Neural crest cell (in vitro differentiated cells): ENCODE measurements at regions not wholly inside any gene's neighbourhood (a gene's known extent, or its start where the extent isn't known, plus 50 kb on each side); places are given as distances from the start of the nearest gene placed in this dataset.

Source experiments
- DNase-seq: peaks from one replicate; pipeline ENCODE4 v3.0.0; 2021; ENCODE audit warnings: low read depth, mixed read lengths, low spot score
- H3K27ac Mint-ChIP-seq: one replicate; pipeline ENCODE4 v1.8.0; 2021; ENCODE audit warnings: mild to moderate bottlenecking, mixed read lengths; ENCODE audit not compliant: unreplicated experiment
- H3K27me3 Mint-ChIP-seq: 2 replicates; pipeline ENCODE4 v1.8.0; 2021; ENCODE audit warnings: low read depth, mild to moderate bottlenecking, mixed read lengths
- H3K36me3 Mint-ChIP-seq: 2 replicates; pipeline ENCODE4 v1.8.0; 2021; ENCODE audit warnings: low read depth, mild to moderate bottlenecking, mixed read lengths
- H3K4me1 Mint-ChIP-seq: 2 replicates; pipeline ENCODE4 v1.8.0; 2021; ENCODE audit warnings: mixed read lengths
- H3K4me3 Mint-ChIP-seq: one replicate; pipeline ENCODE4 v1.8.0; 2021; ENCODE audit warnings: mild to moderate bottlenecking, mixed read lengths
- H3K9me3 Mint-ChIP-seq: 2 replicates; pipeline ENCODE4 v1.8.0; 2021; ENCODE audit warnings: mixed read lengths
- TF ChIP-seq, protein P1 (sequence below): fragments of 200-600 bp; sonication (generic); conservative IDR thresholded peaks from 2 replicates; pipeline ENCODE4 v1.5.0; 2021; ENCODE audit warnings: antibody characterized with exemption, mild to moderate bottlenecking

DNA sequence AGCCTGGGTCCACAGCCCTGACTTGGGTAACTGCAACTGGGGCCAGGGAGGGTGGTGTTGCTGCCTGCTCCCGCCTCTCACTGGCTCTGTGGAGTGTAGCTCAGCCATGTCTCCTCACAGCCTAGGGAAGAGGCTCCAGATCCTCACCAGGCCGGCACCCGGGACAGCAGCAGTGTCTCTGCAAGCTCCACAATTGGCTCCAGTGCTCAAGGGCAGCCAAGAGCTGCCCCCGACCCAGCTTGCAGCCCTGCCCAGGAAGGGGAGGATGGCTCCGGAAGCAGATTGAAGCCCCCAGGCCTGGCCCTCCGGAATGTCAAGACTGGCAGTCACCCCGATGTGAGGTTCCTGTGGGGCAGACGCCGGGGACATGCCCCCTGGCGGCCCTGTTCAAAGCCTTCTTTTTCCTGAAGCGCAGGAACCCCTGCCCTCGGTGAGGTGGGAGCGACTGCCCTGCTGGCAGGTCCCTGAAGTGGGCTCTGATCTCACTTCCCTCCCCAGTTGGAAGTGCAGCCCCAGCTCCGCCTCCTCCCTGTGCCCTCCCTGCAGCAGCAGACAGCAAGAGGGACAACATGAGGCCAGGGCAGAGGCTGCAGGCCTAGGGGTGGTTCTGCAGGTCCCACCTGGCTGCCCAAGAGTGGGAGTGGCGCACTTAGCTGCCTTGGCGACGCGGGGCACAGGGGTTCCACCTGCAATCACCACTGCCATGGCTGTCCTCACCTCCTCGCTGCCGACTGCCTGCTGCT lies 816.2 kb upstream of the LUZP2 start:
- H3K4me1 Mint-ChIP-seq: no peaks in the 10 kb centered on the region
- no peak for DNase-seq
- no peak overlapping the region for H3K27ac Mint-ChIP-seq
- H3K27me3 Mint-ChIP-seq: no peaks in the 10 kb centered on the region
- H3K9me3 Mint-ChIP-seq: no peaks in the 10 kb centered on the region
- no peak overlapping the region for H3K4me3 Mint-ChIP-seq
- no peaks in the 10 kb centered on the region for H3K36me3 Mint-ChIP-seq
- TF ChIP-seq, protein P1, sequence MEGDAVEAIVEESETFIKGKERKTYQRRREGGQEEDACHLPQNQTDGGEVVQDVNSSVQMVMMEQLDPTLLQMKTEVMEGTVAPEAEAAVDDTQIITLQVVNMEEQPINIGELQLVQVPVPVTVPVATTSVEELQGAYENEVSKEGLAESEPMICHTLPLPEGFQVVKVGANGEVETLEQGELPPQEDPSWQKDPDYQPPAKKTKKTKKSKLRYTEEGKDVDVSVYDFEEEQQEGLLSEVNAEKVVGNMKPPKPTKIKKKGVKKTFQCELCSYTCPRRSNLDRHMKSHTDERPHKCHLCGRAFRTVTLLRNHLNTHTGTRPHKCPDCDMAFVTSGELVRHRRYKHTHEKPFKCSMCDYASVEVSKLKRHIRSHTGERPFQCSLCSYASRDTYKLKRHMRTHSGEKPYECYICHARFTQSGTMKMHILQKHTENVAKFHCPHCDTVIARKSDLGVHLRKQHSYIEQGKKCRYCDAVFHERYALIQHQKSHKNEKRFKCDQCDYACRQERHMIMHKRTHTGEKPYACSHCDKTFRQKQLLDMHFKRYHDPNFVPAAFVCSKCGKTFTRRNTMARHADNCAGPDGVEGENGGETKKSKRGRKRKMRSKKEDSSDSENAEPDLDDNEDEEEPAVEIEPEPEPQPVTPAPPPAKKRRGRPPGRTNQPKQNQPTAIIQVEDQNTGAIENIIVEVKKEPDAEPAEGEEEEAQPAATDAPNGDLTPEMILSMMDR: no peak

DNA sequence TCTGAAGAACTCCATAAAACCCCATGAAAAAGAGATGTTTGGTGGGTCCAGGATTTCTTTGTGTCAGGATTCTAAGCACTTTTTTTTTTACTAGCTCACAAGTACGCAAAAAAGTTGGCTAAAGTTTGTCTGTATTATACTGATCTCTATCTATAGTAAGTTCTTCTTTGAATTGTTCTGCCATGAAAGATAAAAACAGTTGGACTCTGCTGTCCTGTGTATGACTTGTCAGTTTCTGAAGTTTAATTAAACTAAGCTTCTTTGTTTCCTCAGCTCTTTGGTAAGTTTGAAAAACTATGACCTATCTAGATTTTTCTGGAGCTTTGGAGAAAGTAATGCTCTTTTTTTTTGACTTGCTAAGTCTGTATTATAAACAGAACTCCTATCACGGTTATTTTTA lies 812.2 kb upstream of the LUZP2 start:
- no peak overlapping the region for H3K4me3 Mint-ChIP-seq
- no peaks in the 10 kb centered on the region for H3K4me1 Mint-ChIP-seq
- H3K36me3 Mint-ChIP-seq: no peaks in the 10 kb centered on the region
- peaks cover 3% of the 10 kb centered on the region for H3K9me3 Mint-ChIP-seq
- no peak overlapping the region for H3K27ac Mint-ChIP-seq
- TF ChIP-seq, protein P1: no peak
- DNase-seq: no peak
- H3K27me3 Mint-ChIP-seq: no peaks in the 10 kb centered on the region

DNA sequence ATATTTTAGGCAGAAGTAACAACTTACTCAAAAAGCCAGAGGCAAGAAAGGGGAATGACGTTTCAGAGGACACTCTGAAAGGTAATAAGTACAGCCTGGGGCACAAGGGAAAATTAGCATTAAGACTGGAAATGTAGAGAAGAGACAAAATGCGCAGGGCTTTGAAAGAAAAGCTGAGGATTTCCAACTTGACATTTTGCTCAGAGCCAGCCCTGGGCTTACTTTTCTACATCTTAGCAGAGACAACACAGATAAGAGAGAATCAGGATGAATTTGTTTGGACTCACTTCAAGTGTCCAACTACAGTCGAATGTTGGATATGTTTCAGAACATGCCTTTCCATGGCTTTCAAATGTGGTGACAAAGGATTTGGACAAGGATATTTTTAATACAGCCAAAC lies 808.9 kb upstream of the LUZP2 start:
- Mint-ChIP-seq H3K4me1 (no peaks in the 10 kb centered on the region), H3K27ac (no peak overlapping the region), H3K4me3 (no peak overlapping the region), H3K36me3 (no peaks in the 10 kb centered on the region), H3K27me3 (no peaks in the 10 kb centered on the region), H3K9me3 (peaks cover 3% of the 10 kb centered on the region)
- no peak for DNase-seq
- TF ChIP-seq, protein P1: no peak

DNA sequence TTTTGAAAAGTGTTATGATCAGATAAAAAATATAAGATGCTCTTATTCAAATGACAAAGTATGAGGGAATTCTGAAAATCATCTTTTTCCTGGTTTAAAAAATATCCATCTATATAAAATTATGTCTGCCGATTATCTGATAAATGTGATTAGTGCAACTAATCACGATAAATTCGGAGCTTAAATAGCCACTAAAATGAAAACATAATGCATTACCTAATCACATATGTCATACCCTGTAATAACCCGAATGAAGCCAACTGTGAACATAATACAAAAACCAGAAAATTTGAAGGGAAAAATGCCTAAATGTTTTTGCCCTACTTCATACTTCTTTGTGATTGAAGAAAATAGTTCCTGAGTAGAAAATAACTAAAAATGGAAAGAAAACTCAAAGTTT lies 808.4 kb upstream of the LUZP2 start:
- TF ChIP-seq, protein P1: no peak
- Mint-ChIP-seq H3K4me3 (no peak overlapping the region), H3K36me3 (no peaks in the 10 kb centered on the region), H3K27ac (no peak overlapping the region), H3K4me1 (no peaks in the 10 kb centered on the region), H3K27me3 (no peaks in the 10 kb centered on the region), H3K9me3 (peaks cover 3% of the 10 kb centered on the region)
- no peak for DNase-seq

DNA sequence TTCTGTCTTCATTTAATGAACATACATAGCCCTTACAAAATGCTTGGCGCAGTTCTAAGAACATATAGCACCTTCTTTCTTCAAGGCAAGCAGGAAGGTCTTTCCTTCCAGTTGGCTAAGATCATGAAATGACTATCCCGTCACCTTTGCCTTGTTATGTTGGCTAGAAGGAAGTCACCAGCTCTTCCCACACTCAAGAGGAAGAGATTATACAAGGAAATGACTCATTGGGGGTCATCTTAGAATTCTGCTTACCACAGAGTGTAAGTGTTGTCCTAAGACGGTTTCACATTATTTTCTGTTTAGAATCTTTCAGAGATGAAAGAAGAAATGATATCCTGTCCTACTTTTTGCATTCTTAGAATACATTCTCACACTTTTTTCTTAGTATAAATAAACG lies 808.0 kb upstream of the LUZP2 start:
- no peak overlapping the region for H3K4me3 Mint-ChIP-seq
- no peak for DNase-seq

More for the DNA sequence above, 808.0 kb upstream of the LUZP2 start:
- Mint-ChIP-seq H3K27ac (no peak overlapping the region), H3K36me3 (no peaks in the 10 kb centered on the region), H3K4me1 (no peaks in the 10 kb centered on the region), H3K27me3 (no peaks in the 10 kb centered on the region), H3K9me3 (peaks cover 3% of the 10 kb centered on the region)
- TF ChIP-seq, protein P1: no peak
